Spinal cord (tissue), 9 donors: ENCODE measurements at regions not wholly inside any gene's neighbourhood (a gene's known extent, or its start where the extent isn't known, plus 50 kb on each side); places are given as distances from the start of the nearest gene placed in this dataset.

Experiments
- DNase-seq, 6 donors: peaks; one replicate each; pipeline versions ENCODE4 v3.0.0 to v3.0.0-alpha.2; 2013 to 2015; ENCODE audit warnings: low spot score in 6 of 6, low read depth in 4 of 6
- H3K27ac ChIP-seq: one replicate; pipeline ENCODE4 v1.5.1; 2013; ENCODE audit warnings: low read depth, low read length, control low read depth
- H3K27me3 ChIP-seq: one replicate; pipeline ENCODE4 v1.6.1; 2013; ENCODE audit warnings: low read length; ENCODE audit not compliant: control insufficient read depth, insufficient read depth
- H3K36me3 ChIP-seq: one replicate; pipeline ENCODE4 v1.6.1; 2013; ENCODE audit warnings: low read length; ENCODE audit not compliant: control insufficient read depth, insufficient read depth
- H3K4me1 ChIP-seq: one replicate; pipeline ENCODE4 v1.6.1; 2013; ENCODE audit warnings: low read length; ENCODE audit not compliant: control insufficient read depth, insufficient read depth
- H3K4me3 ChIP-seq: one replicate; pipeline ENCODE4 v1.5.1; 2013; ENCODE audit warnings: low read depth, low read length, control low read depth
- H3K9me3 ChIP-seq: one replicate; pipeline ENCODE4 v1.6.1; 2013; ENCODE audit warnings: low read length; ENCODE audit not compliant: control insufficient read depth, insufficient read depth
- WGBS: methylation state at CpG from one replicate; pipeline ENCODE4 v1.1.5; 2013; ENCODE audit warnings: missing lambda C conversion rate; ENCODE audit not compliant: insufficient coverage; 5-methylcytosine and 5-hydroxymethylcytosine counted together
- donor health status: healthy.

DNA sequence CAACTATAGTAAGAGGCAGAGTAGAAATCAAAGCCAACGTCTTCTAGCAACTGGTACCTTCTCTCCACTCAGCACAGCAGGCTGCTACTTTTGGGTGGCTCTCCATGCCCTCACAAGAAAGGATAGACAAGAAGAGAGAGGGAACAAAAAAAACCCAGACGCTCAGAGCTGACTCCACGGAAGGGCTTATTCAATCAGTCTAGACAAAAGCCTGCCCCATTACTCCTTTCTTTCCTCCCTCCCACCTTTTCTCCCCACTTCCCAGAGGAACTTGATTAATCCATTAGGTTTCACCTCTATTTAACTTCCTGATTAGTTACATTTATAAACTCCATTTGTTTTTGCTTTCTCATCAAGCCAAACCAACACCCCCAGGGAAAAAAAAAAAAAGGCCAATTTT is 71.1 kb upstream of the CCDC60 start:
- no CpG with 5 or more reads among the region's 3 CpGs for WGBS
- DNase-seq: no peak
- no peak overlapping the region for H3K27ac ChIP-seq

DNA sequence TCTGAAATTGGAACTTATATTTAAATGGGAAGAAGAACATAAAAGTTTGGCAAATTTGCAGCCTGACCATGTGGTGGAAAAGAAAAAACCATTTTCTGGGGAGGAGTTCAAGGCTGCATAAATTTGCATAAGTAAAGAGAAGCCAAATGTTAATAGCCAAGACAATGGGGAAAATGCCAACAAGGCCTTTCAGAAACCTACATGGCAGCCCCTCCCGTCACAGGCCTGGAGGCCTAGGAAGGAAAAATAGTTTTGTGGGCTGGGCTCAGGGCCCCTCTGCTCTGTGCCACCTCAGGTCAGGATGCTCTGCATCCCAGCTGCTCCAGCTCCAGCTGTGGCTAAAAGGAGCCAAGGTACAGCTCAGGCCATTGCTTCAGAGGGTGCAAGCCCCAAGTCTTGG is 67.6 kb upstream of the CCDC60 start:
- no peaks in the 10 kb centered on the region for H3K36me3 ChIP-seq
- DNase-seq: peak in 1 of 6 donors; percentile 35
- no CpG with 5 or more reads among the region's 1 CpG for WGBS
- no peak overlapping the region for H3K4me3 ChIP-seq
- H3K4me1 ChIP-seq: no peaks in the 10 kb centered on the region
- no peak overlapping the region for H3K27ac ChIP-seq
- H3K9me3 ChIP-seq: peaks cover 1% of the 10 kb centered on the region
- H3K27me3 ChIP-seq: no peaks in the 10 kb centered on the region

More for the DNA sequence above, 71.1 kb upstream of the CCDC60 start:
- peaks cover 4% of the 10 kb centered on the region for H3K4me1 ChIP-seq
- no peak overlapping the region for H3K4me3 ChIP-seq
- H3K36me3 ChIP-seq: no peaks in the 10 kb centered on the region
- H3K9me3 ChIP-seq: peaks cover 3% of the 10 kb centered on the region
- H3K27me3 ChIP-seq: no peaks in the 10 kb centered on the region

DNA sequence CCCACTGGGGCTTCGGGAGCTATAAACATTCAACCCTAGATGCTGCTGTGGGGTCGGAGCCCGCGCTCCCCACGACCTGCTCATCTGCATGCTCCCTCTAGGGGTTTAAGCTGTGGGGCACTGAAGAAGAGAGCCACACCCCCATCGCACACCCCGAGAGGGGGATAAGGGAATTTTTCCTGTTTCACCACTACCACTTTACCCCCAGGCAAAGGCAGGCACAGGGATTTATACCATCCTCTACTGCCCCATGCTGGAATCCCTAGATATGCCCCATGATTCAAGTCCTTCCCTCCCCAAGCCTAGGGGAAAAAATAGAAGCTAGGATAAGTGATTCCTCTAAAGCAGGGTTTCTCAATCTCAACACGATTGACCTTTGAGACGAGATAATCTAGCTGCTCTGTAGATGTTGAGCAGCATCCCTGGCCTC is 59.9 kb upstream of the CCDC60 start:
- no peaks in the 10 kb centered on the region for H3K27me3 ChIP-seq
- H3K4me1 ChIP-seq: no peaks in the 10 kb centered on the region
- DNase-seq: no peak
- H3K27ac ChIP-seq: no peak overlapping the region
- no peaks in the 10 kb centered on the region for H3K36me3 ChIP-seq
- no peak overlapping the region for H3K4me3 ChIP-seq
- WGBS: 74% methylated on average over 6 of the region's 9 CpGs
- no peaks in the 10 kb centered on the region for H3K9me3 ChIP-seq

DNA sequence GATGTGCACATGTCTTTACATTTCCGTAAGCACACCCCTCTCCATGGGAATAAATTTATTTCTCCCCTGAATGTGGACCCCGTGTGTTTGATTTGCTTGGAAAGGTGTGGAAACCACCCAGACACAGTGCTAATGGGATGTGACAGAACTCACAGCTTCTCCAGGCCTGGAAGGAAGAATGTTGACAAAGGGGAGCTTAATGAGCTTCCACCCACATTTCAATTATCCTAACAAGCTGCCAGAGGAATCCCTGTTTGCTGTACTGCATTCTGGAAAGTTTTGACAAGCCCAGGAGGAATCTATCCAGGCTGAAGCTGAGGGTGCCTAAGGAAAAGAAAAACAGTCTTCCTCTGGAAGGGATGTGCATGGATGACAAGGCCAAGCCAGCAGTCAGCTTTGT is 51.2 kb upstream of the CCDC60 start:
- Histone ChIP-seq H3K27me3 (no peaks in the 10 kb centered on the region), H3K36me3 (no peaks in the 10 kb centered on the region), H3K27ac (no peak overlapping the region), H3K4me1 (no peaks in the 10 kb centered on the region), H3K4me3 (no peak overlapping the region), H3K9me3 (no peaks in the 10 kb centered on the region)
- no CpG with 5 or more reads among the region's 2 CpGs for WGBS
- peak in 2 of 6 donors; percentile 37 to 58 for DNase-seq
